SK-N-SH (cell line): ENCODE measurements at regions not wholly inside any gene's neighbourhood (a gene's known extent, or its start where the extent isn't known, plus 50 kb on each side); places are given as distances from the start of the nearest gene placed in this dataset.

ENCODE experiments used
- GATA2 ChIP-seq: sonication (generic); formaldehyde crosslinking; IDR thresholded peaks from 2 replicates; pipeline ENCODE4 v1.5.0; 2020; ENCODE audit warnings: mild to moderate bottlenecking, missing genetic modification reagents
- JUND ChIP-seq: IDR thresholded peaks from 2 replicates; pipeline ENCODE4 v1.4.0; 2012
- RCOR1 ChIP-seq: fragments of 150-350 bp; IDR thresholded peaks from 2 replicates; pipeline ENCODE4 v1.6.1; 2017; ENCODE audit warnings: antibody characterized with exemption, low read length
- TF ChIP-seq, protein P1 (sequence below): fragments of 200-600 bp; sonication (generic); IDR thresholded peaks from 2 replicates; pipeline ENCODE4 v1.6.1; 2017; ENCODE audit warnings: antibody characterized with exemption, mild to moderate bottlenecking, moderate library complexity

DNA sequence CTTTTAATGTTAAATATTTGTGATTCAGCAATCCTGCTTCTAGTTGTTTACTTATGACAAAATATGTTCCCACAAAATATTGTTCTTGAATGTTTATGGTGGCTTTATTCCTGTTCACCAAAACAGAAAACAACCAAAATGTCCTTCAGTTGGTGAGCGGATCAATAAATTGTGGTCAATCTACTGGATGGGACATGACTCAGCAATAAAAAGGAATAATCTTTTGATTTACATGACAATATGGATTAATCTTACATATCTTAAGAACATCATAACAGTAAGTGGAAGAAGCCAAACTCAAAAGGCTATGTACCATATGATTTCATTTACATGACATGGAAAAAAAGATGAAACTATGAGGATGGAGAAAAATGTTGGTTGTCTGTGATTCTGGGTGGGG lies 691.3 kb upstream of the GHITM start:
- TF ChIP-seq, protein P1, sequence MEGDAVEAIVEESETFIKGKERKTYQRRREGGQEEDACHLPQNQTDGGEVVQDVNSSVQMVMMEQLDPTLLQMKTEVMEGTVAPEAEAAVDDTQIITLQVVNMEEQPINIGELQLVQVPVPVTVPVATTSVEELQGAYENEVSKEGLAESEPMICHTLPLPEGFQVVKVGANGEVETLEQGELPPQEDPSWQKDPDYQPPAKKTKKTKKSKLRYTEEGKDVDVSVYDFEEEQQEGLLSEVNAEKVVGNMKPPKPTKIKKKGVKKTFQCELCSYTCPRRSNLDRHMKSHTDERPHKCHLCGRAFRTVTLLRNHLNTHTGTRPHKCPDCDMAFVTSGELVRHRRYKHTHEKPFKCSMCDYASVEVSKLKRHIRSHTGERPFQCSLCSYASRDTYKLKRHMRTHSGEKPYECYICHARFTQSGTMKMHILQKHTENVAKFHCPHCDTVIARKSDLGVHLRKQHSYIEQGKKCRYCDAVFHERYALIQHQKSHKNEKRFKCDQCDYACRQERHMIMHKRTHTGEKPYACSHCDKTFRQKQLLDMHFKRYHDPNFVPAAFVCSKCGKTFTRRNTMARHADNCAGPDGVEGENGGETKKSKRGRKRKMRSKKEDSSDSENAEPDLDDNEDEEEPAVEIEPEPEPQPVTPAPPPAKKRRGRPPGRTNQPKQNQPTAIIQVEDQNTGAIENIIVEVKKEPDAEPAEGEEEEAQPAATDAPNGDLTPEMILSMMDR = no peak
- no peak for TF ChIP-seq RCOR1
- TF ChIP-seq JUND = no peak
- no peak for TF ChIP-seq GATA2
